Stimulated activated CD4-positive, alpha-beta T cell treated with anti-CD3 and anti-CD28 coated beads, Interleukin-4, amount 100 ng/mL, for 48 hours (primary cell): ENCODE measurements at regions not wholly inside any gene's neighbourhood (a gene's known extent, or its start where the extent isn't known, plus 50 kb on each side); places are given as distances from the start of the nearest gene placed in this dataset.
A peak's percentile ranks its signal among the peaks of the same experiment; 100 is the strongest.
"Not testable (repeated sequence)": the region's sequence is repeated elsewhere in the genome, so short reads cannot be mapped to it uniquely, and the experiment has no call there.

ENCODE experiments used
- DNase-seq, 2 donors: peaks; one replicate each; pipeline ENCODE4 v3.0.0-alpha.2; 2020; ENCODE audit warnings: low read depth in 2 of 2

DNA sequence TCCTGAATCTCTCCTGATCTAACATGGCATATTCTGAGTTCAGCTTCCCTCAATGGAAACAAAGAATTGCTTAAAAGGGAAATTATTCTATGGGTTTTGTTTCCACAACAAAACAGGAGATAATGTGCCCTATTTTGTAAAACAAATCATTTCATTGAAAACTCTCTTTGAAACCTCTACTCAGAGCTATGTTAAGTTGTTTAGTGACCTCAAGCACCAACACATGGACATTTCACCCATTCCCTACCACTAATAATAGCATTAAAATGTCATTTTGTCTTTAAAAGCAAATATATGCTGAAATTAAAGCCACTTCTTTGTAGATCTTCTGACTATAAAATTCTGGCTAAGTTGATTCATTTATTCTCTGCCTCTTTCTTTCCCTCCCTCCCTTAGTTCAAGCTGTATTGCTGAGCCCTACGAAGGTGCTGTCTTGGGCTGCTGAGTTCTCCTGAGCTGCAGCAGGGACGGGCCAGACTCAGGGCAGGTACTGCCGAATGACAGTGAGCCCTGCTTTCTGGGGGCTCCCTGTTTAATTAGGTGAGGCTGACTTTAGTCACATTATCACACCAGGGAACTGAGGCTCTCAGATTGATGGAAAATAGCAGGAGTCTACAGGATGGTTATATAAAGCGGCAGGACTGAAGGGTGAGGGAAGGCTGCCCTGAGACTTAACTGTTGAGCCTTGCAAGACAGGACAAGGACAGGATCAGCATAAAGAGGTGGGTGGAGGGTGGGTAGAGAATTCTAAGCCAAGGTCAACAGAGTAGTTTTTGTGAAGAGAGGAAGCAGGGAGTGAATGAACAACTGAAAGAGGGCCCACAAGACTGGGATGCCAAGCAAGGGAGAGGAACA lies 1685.1 kb downstream of the SPATA31A7 start:
- not testable (repeated sequence) for DNase-seq

DNA sequence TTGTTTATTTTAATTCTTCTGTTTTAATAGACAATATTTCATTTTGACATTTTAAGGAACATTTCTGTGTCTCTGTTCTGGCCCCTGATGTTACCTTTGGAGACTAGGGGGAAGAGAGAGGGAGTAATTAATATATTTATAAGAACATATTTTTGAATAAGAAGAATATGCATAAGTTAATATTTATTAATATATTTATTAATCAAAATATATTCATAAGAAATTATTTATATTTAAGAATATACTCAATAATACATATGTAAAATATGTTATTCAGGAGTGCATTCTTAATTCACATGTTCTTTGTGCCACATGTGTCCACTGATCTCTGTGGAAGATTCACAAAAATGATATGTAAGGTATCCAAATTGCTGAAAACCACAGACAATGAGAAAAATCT lies 1687.7 kb downstream of the SPATA31A7 start:
- not testable (repeated sequence) for DNase-seq

DNA sequence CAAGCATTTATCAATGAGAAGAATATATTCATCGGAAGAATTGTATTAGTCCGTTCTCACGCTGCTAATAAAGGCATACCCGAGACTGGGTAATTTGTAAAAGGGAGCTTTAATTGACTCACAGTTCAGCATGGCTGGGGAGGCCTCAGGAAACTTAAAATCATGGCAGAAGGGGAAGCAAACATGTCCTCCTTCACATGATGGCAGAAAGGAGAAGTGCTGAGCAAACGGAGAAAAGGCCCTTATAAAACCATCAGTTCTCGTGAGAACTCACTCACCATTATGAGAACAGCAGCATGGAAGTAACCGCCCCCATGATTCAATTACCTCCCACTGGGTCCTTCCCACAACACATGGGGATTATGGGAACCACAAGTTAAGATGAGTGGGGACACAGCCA lies 1688.2 kb downstream of the SPATA31A7 start:
- DNase-seq, result not testable (repeated sequence)

DNA sequence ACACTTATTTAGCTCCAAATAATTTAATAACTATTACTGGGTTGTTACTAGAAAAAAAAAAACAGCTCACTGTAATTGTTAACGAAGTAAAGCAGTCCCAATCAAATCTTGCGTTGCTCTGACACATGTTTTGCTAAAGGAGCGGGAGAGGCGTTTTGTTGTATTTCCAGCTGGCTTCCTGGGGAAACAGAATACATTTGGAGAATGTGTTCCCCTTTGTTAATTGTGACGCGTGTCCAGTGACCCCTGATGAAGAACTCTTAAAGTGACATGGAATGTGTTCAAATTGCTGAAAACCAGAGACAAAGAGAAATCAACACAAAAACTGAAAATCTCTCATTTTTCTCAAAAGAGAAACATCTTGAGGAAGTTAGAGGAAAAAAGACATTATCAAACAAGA lies 1690.6 kb downstream of the SPATA31A7 start:
- DNase-seq, result not testable (repeated sequence)

- DNase-seq, result not testable (repeated sequence)
Measured at GRCh38 chr9:62880971-62881370, 1691.1 kb downstream of the SPATA31A7 start.

DNA sequence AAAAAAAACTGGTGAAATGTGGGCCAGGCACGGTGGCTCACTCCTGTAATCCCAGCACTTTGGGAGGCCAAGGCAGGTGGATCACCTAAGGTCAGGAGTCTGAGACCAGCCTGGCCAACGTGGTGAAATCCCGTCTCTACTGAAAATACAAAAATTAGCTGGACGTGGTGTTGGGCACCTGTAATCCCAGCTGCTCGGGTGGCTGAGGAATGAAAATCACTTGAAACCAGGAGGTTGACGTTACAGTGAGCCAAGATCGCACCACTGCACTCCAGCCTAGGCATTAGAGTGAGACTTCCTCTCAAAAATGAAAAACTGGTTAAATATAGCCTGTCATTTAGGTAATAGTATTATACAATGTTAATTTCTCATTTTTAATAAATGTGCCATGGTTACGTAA lies 1692.0 kb downstream of the SPATA31A7 start:
- not testable (repeated sequence) for DNase-seq

- not testable (repeated sequence) for DNase-seq
Measured at GRCh38 chr9:62882717-62883116, 1692.9 kb downstream of the SPATA31A7 start.

- not testable (repeated sequence) for DNase-seq
Measured at GRCh38 chr9:62896692-62897091, 1706.9 kb downstream of the SPATA31A7 start.

GRCh38 chr9:62897411-62898225 lies 1707.8 kb downstream of the SPATA31A7 start:
- peak in 1 of 2 donors; percentile 13 for DNase-seq

GRCh38 chr9:62899666-62900065 lies 1709.8 kb downstream of the SPATA31A7 start:
- not testable (repeated sequence) for DNase-seq

DNA sequence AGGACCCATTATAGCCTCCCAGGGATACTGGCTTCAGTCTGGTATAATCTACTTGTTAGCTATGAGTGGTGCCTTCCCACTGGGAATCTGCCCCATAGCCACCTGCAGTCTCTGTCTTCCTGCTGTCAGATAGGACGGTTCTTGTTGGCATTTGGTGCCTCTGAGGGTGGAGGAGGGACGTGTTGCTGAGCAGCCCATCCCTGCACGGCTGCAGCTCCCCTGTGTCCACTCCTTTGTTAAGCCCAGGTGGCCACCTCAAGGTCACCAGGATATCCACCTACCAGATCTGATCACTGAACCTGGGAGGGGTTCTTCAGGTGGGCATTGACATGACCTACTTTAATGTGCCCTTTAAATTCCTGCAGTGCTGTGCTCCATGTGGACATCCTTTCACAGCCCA lies 1714.2 kb downstream of the SPATA31A7 start:
- not testable (repeated sequence) for DNase-seq

DNA sequence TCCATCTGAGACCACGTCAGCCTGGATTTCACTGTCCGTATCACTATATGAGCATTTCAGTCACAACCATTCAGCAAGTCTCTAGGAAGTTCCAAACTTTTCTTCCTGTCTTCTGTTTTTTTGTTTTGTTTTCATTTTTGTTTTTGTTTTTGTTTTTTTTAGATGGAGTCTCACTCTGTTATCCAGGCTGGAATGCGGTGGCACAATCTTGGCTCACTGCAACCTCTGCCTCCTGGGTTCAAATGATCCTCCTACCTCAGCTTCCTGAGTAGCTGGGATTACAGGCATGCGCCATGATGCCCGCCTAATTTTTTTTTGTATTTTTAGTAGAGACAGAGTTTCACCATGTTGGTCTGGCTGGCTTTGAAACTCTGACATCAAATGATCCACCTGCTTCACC lies 1715.9 kb downstream of the SPATA31A7 start:
- DNase-seq, result not testable (repeated sequence)

DNA sequence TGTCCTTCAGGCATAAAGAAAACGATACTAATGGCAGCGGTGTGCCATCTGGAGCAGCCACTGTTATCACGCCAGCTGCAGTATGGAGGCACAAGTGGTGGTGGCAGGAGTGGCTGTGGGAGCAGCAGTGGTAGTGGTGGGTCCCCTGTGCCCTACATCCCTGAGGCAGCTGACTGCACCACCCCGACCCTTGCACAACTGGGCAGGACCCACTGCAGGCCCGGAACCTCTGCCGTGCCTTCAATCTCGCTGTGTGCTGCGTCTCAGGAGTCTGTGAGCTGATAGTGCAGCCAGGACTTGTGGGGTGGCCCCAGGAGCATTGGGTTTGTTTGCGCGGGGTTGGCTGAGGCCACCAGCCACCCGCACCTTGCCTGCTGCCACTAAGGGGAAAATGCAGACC lies 1718.0 kb downstream of the SPATA31A7 start:
- DNase-seq, result not testable (repeated sequence)

DNA sequence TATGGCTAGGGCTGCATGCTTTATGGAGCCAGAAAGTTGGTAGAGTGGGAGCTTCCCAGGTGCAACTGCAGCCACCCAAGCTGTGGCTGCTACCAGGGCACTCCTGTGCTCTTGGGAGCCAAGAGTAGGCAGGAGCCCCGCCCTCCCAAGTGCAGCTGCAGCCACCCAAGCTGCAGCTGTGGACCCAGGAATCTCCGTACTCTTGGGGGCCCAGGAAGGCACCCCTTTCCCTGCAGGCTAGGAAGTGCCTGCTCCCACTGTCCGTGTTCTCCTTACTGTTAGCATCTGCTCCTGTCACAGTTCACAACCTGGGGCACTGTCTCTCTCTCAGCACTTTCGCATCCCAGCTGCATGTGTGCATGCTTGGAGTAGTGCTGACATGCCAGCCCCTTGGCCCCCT lies 1718.4 kb downstream of the SPATA31A7 start:
- not testable (repeated sequence) for DNase-seq

GRCh38 chr9:62909447-62909846 lies 1719.6 kb downstream of the SPATA31A7 start:
- DNase-seq, result not testable (repeated sequence)

DNA sequence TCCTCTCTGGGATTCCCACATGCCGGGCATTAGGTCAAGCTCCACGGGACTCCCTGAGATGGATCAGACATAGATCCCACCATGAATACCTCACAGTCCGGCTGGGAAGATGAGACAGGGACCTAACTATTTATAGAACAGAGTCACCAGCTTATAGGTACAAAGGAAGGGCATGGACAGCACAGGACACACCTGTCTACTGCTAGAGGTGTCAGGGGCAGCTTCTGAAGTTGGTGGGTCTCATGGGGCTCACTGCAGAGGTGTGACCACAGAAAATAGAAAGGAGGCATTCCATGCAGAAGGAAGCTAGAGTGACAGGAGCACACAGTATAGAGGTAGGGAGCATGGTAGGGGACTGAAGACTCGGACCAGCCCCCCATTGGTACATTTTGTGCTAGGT lies 1722.4 kb downstream of the SPATA31A7 start:
- not testable (repeated sequence) for DNase-seq

DNA sequence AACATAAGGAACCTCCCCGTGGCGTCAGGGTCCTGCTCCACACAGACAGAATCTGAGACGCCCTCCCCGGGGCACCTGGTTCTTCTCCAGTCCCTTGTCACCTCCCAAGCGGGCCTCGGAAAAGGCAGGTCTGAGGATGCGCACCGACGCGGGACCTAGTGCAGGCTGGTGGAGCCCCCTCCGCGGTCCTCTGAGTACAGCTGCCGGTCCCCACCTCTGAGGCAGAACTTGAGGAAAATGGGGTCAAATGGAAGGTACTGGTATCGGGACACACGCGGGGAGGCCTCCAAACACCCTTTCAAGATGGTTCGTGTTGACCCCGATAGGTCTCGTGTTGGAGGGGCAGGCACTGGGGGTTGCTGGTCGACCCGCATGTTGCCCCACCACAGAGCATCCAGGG lies 1725.3 kb downstream of the SPATA31A7 start:
- not testable (repeated sequence) for DNase-seq

DNA sequence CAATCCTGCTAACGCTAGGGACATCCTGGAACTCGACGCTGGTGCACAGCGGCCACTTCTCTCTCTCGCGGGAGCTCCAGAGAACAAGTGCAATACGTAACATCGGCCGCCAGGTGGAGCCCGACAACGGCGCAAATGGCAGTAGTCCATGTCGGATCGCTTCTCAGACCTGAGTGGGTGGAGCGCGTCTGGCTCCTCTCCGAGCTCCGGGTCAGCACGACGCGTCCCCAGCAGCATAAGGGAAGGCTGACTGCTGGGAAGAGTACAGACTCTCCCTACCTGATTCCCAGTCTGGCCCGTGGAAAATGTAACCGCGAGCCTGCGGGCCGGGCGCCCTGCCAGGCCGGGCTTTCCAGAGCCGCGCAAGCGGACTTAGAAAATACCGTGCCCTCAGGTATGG lies 1725.8 kb downstream of the SPATA31A7 start:
- DNase-seq, result not testable (repeated sequence)

- not testable (repeated sequence) for DNase-seq
Measured at GRCh38 chr9:62918648-62919385, 1729.0 kb downstream of the SPATA31A7 start.

DNA sequence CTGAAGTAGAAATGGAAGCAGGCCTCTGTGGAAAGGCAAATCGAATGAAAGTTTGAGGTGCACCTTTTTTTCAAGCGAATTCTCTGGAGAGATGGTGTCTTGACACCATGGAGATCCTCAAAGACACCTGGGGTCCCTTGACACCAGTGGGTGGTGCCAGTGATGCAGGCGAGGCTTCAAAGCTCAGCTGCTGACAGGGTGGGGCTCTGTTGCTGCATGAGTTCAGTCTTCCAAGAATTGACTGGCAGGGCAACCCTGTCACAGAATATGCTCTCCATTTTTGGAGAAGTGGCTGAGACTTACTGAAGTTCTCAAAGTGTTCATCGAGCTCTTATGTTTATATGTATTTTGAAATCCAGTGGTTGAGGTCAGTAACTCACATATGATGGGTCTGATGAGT lies 1741.6 kb downstream of the SPATA31A7 start:
- not testable (repeated sequence) for DNase-seq

- not testable (repeated sequence) for DNase-seq
Measured at GRCh38 chr9:62952840-62953239, 1763.0 kb downstream of the SPATA31A7 start.
